Hematopoietic multipotent progenitor cell treated with erythropoietin and hydrocortisone succinate and interleukin-3 and kit ligand, for 15 days (in vitro differentiated cells): ENCODE measurements at regions not wholly inside any gene's neighbourhood (a gene's known extent, or its start where the extent isn't known, plus 50 kb on each side); places are given as distances from the start of the nearest gene placed in this dataset.

Source experiments
- DNase-seq: peaks from one replicate; pipeline ENCODE4 v3.0.0-alpha.2; 2015; ENCODE audit warnings: low spot score

DNA sequence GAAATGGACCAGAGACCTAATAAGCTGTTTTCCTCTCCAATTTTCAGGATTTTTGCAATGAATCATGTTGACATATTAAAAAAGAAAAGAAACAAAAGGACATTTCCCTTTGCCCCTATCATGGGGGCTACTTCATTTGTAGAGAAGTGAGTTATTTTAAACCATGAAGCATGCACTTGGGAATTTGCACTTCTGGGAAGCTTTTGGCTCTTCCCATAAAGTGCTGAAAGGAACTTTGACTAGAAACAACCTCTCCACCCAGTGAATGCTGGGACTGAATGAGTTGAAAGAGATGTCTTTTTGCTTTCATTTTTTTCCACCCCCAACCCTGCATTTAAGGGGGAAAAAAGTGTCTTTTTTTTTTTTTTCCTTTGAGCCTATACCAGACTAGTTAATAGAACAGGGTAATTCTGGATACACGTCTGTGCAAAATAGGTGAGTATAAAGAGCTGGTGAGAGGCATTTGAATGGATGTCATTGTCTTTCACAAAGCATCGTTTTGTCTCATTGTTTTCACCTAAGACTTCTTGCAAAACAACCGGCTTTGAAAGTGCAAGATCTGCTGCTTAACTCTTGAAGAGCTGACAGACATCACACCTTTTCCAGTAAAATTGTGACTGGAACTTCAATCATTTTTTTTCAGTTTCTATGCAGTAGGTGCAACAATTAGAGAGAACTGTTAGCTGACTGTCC lies 138.7 kb upstream of the BACH2 start:
- no peak for DNase-seq

DNA sequence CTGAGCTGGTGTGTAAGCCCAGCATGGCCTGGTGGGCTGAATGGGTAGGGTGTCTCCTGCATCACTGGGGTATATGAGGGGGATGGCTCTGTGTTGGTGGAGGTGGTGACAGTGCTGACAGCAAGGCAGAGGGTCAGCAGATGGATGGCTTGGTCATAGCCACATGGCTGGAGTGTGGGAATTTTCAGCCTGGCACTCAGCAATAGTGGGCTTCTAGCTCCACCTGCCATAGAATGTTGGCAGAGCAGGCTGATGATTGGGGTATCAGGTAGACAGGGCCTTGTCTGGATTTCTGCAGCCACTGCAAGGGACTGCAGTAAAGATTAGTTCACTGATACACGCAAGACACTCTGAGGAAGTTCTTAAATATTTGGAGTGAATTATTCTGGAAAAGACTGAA lies 137.5 kb upstream of the BACH2 start:
- no peak for DNase-seq

GRCh38 chr6:90432937-90433336 lies 136.3 kb upstream of the BACH2 start:
- no peak for DNase-seq

GRCh38 chr6:90432041-90432775 lies 135.6 kb upstream of the BACH2 start:
- no peak for DNase-seq

- DNase-seq = no peak
Measured at GRCh38 chr6:90431576-90431975, 134.9 kb upstream of the BACH2 start.

DNA sequence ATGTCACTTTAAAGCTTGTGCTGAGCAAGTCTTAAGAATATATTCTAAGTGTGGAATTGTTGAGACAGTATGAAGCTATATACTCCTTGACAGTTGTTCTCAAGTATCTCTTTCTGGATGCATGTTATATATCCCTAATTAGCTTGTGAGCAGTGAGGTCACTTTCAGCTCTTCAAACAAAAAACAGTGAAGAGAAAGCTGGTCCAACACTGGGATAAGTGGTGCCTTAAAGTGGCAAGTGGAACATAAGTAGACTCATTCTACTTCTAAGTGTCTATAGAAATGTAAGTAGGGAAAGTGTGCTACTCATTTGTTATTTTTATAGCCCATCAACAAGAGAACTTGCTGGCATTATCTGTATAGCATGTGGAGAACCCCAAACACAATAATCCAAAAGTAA lies 133.1 kb upstream of the BACH2 start:
- no peak for DNase-seq

GRCh38 chr6:90428514-90428913 lies 131.9 kb upstream of the BACH2 start:
- DNase-seq = no peak

DNA sequence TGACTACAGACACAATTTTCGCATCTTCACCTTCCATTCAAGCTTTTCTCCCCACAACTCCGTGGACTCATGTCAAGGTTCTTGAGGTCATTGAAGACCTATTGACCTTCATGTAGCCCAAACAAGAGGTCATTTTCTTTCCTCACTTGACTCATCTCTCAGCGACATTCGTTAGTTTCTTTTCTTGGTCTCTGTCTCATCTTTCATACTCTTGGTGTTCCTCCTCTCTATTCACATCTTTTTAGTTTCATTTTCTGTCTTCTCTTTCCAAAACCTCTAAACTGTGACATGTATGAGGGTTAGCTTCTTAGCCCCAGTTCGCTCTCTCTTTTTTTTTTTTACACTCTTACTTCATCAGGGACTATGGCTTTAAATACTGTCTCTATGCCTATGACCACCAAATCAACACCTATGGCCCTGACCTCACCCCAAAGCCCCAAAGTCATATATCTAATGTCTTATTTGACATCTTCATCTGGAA lies 128.6 kb upstream of the BACH2 start:
- DNase-seq = no peak

DNA sequence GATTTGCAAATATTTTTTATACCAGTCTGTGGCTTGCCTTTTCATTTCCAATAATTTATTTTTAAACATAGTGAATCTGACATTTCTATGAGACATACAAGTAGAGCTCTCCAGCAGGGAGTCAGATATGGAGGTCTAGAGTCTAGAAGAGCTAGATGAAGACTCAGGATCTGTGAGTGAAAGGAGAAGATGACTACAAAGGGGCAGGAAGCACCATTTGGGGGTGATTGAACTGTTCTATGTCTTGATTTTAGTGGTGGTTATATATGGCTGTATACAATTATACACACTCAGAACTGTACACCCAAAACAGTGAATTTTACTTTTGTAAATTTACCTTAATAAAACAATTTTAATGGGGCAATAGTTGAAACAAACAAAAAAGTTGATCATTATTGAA lies 127.9 kb upstream of the BACH2 start:
- no peak for DNase-seq

- no peak for DNase-seq
Measured at GRCh38 chr6:90421666-90422065, 125.0 kb upstream of the BACH2 start.

DNA sequence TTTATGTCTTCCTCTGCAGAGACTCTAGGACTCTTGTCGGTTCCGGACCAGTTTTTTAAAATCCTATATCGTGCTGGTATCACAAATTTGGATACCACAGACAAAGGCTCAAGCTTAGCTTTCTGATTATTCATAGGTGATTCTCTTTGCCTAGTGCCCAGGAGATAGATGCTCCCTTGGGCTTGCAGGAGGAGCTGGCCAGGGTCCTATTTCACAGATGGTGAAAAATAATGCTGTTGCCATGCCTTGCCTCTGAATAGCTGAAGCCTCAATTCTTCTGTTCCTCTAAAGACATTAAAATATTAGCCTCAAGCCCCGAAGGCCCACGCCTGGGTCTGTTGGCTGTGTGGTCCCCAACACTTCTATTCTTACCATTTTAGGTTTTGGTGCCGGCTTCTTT lies 123.9 kb upstream of the BACH2 start:
- no peak for DNase-seq

- DNase-seq = no peak
Measured at GRCh38 chr6:90417385-90417784, 120.7 kb upstream of the BACH2 start.

DNA sequence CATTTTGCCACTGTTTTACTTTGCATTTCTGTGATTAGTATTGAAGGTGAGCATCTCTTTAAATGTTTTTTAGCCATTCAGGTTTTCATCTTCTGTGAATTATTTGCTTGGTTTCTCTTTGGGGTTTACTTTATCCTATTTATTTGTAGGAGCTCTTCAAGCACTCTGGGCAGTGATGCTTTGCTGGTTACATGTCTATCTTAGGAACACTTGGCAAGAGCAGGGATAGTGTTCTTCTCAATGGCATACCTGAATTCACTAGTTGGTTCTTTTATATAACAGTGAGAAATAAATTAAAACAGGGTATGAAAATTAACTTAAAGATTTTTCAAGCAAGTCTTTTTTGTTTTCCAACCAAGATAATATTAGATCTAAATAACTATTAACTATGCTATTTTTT lies 119.7 kb upstream of the BACH2 start:
- DNase-seq = no peak

GRCh38 chr6:90415178-90415577 lies 118.5 kb upstream of the BACH2 start:
- no peak for DNase-seq

DNA sequence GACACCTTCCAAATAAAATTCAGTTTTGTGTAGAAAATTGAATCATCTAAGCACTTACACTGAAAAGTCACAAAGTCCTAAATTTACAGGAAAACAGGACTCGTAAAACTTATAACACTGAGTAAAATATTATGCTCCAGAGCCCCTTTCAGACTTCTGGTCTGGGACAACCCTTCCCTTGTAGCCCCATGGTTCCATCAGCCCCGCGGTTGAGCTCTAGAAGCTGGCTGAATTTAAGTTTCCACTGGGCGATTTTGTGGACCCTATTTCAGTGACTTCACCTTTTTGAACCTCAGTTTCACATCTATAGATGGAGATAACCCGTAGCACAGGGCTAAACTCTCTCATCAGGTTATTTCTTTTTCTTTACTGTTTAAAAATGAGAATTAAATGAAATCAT lies 117.7 kb upstream of the BACH2 start:
- no peak for DNase-seq

DNA sequence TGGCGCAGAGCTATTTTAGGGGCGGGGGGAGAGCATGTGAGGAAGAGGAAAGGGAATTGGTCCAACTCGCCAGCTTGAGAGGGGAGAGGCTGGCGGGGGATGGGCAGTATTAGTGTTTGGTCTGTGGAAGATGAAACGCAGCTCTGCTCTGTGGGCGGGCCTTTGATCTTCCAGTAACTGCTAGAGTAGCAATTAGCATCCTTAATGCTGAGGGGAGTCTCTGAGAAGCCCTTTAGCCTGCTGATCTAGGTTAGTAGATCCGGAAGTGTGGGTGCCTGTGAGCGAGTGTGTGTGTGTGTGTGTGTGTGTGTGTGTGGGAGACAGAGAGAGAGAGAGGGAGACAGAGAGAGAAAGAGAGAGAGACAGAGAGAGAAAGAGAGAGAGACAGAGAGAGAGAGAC lies 117.2 kb upstream of the BACH2 start:
- no peak for DNase-seq

DNA sequence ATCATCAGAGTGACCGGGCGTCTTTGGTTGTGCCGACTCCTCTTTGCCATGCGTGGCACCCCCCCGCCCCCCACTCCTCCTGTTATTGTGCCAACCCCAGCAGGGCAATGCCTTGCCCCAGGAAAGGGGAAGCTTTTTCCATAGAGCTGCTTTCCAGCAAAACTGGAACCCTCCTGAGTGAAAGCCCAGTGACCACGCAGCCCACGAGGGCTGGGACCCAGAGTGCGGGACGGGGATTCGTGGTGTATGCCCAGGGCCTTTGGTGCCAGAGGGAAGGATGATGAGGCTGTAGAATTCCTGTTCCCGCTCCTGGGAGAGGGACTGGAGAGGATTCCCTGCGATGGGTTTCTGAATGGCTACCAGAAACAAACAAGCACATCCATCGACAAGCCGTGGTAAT lies 116.8 kb upstream of the BACH2 start:
- DNase-seq = no peak

DNA sequence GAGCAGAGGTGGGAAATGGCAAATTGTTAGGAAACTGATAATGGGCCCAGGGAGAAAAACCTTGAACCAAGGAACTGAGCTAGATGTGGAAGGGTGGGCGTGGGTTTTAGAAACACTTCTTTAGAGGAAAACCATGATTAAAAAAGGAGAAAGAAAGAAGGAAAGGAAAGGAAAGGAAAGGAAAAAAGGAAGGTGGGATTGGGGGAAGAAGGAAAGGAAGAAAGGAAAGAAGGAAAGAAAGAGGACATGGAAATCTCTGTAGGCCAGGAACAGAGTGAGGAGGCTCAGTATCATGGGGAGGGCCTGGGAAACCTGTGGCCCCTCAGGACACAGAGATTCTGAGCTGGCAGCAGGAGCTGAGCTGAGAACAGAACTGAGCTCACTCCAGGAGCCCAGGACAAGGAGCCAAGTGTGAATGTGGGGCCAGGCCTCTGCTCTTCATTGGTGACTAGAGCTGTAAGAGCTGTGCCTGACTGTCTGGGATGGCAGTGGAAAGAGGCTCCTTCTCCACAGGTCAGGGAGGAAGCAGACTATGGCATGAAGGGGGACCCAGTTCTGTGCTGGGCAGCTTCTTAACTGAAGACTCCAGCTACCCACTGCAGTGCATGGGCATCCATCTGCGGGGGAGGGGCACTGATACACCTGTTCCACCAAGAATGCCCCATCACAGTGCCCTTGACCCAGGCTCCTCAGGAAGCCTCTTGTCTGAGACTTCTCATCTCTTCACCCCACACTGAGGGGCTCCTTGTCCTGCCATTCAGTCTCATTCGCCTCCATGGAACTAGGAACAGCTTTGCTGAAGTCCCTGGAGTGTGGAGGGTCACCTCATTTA lies 116.1 kb upstream of the BACH2 start:
- no peak for DNase-seq

- DNase-seq = no peak
Measured at GRCh38 chr6:90411292-90411781, 114.7 kb upstream of the BACH2 start.

DNA sequence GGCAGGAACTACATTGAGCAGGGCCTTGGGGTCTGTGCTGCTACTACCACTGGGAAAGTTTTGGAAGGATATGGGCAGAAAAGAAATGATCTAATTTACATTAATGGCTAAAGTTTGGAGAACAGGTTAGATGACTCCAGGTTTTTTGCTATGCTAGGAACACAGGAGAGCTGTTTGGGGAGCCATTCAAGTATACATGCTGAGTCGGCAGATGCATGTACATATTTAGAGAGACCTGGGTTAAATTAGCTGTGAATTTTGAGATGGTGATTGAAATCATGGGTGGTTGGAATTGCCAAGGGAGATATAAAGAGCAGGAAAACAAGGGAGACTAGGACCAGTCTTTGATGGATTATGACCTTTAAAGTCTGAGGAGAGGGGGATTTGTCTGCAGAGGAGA lies 113.1 kb upstream of the BACH2 start:
- no peak for DNase-seq

GRCh38 chr6:90406957-90407356 lies 110.3 kb upstream of the BACH2 start:
- no peak for DNase-seq

- DNase-seq = no peak
Measured at GRCh38 chr6:90406142-90406794, 109.6 kb upstream of the BACH2 start.
